ENCODE measurements at regions not wholly inside any gene's neighbourhood (a gene's known extent, or its start where the extent isn't known, plus 50 kb on each side); places are given as distances from the start of the nearest gene placed in this dataset.
"Not testable (repeated sequence)": the region's sequence is repeated elsewhere in the genome, so short reads cannot be mapped to it uniquely, and the experiment has no call there.

DNA sequence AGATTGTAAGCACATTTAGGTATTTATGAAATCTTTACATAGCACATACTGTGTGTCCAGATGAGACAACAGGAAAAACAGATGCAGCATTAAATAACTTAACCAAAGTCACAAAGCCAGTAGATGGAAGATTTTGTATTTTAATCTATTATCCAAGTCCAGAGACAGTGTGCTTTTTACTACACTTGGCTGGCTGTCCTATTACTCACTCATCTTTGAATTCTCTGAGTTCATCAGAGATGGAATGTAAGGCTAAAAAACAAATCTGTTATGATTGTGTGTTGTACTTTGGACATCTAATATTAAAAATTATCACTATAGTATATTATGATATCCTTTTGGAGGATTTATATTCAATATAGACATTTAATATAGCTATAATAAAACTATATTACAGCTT lies 1189.4 kb downstream of the DSC3 start:
- H3K9me3 Mint-ChIP-seq = peaks cover 0 to 17% of the 10 kb centered on the region in 2 donors
- no peaks in the 10 kb centered on the region for H3K27me3 Mint-ChIP-seq
- no peak overlapping the region for H3K4me3 Mint-ChIP-seq
- H3K4me1 Mint-ChIP-seq = no peaks in the 10 kb centered on the region
- no peak overlapping the region for H3K27ac Mint-ChIP-seq
- ATAC-seq (no peak), DNase-seq (no peak)

DNA sequence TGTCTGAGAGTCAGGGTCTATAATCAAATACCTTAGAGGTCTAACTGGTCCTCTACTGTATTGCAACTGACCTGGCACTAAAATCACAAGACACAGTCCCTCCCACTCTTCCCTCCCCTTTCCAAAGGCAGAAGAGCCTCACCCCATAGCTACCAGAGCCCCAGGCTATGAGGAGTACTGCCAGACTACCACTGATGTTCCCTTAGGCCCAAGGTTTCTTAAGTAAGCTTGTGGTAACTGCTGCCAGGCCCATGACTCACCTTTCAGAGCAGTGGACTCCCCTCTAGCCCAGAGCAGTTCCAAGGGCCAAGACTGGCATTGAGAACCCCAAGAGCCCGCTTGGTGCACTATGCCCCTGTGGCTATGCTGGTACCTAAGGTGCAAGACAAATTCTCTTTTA lies 1193.4 kb downstream of the DSC3 start:
- Mint-ChIP-seq H3K9me3 (peaks cover 5 to 10% of the 10 kb centered on the region in 2 donors), H3K4me1 (no peaks in the 10 kb centered on the region), H3K27me3 (no peaks in the 10 kb centered on the region), H3K4me3 (no peak overlapping the region), H3K27ac (no peak overlapping the region)
- DNase-seq = no peak
- no peak for ATAC-seq

DNA sequence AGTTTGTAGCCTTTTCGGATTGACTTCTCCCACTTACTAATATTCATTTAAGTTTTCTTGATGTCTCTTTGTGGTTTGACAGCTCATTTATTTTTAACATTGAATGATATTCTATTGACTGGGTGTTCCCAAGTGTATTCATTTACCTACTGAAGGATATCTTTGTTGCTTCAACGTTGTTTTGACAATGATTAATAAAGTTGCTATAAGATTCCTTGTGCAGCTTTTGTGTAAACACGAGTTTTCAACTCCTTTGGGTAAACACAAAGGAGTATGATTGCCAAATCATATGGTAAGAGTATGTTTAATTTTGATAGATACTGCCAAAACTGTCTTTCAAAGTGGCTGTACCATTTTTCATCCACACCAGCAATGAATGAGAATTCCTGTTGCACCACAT lies 1200.9 kb downstream of the DSC3 start:
- ATAC-seq (no peak), DNase-seq (no peak)
- Mint-ChIP-seq H3K9me3 (peaks cover 0 to 8% of the 10 kb centered on the region in 2 donors), H3K4me3 (no peak overlapping the region), H3K27me3 (no peaks in the 10 kb centered on the region), H3K27ac (no peak overlapping the region), H3K4me1 (no peaks in the 10 kb centered on the region)

DNA sequence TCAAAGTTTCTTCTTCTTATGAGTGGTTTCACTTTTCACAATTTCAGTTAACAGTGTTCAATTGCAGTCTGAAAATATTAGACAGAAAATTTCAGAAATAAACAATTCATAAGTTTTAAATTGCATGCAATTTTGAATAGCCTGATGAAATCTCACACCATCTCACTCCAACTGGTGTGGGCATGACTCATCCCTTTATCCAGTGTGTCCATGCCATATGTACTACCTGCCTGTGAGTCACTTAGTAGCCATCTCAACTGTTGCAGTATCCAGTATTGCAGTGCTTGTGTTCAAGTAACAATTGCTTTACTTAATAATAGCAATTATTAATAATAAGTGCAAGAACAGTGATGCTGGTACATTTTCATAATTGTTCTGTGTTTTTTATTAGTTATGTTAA lies 1202.5 kb downstream of the DSC3 start:
- H3K27me3 Mint-ChIP-seq = no peaks in the 10 kb centered on the region
- H3K4me3 Mint-ChIP-seq = no peak overlapping the region
- no peak for DNase-seq
- H3K9me3 Mint-ChIP-seq = peaks cover 0 to 4% of the 10 kb centered on the region in 2 donors
- H3K4me1 Mint-ChIP-seq = no peaks in the 10 kb centered on the region
- H3K27ac Mint-ChIP-seq = no peak overlapping the region
- no peak for ATAC-seq

DNA sequence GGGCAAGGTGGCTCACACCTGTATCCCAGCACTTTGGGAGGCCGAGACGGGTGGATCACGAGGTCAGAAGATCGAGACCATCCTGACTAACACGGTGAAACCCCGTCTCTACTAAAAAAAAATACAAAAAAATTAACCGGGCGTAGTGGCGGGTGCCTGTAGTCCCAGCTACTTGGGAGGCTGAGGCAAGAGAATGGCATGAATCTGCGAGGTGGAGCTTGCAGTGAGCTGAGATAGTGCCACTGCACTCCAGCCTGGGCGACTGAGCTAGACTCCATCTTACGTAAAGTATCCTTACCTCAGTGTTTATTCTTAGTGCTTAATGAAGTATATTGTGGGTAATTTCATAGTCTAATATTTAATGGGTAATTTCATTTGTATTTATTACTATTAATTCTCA lies 1203.6 kb downstream of the DSC3 start:
- not testable (repeated sequence) for H3K4me1 Mint-ChIP-seq, DNase-seq, H3K27me3 Mint-ChIP-seq, H3K4me3 Mint-ChIP-seq, H3K27ac Mint-ChIP-seq, ATAC-seq, H3K9me3 Mint-ChIP-seq

DNA sequence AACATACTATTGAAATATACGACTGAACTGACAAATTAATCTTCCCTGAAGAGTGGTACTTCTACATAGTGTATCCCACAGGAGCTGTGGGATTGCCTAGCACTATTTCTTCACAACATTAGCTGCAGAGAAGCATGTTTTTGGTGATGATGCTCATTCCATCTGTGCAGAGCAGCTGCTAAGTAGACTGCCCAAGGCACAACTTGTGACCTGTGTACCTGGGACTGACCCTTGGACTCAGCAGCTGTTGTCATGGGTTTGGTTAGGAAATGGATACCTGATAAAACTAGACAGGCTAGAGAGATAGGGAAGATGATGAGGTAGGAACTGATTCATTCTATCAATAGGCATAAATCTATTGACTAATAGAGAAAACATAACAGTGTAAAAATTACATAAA lies 1204.0 kb downstream of the DSC3 start:
- Mint-ChIP-seq H3K27me3 (no peaks in the 10 kb centered on the region), H3K9me3 (peaks cover 0 to 4% of the 10 kb centered on the region in 2 donors)

DNA sequence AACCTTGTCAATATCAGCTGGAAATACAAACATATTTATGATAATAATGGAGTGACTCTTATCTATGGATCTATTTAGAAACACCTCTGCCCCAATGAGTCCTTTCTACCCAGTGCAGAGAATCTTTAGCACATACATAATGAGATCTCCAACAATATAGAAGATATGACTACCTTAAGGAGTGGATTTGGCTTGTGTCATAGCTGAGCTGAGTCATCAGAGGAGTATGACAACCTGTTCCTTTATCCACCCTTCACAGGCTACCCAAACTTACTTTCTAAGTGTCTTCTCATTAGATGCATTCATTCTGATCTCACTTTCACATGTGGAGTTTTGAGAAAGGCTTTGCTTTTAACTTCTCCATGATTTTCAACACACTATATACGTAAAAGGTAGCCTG lies 1218.9 kb downstream of the DSC3 start:
- peaks cover 4 to 19% of the 10 kb centered on the region in 2 donors for H3K9me3 Mint-ChIP-seq
- no peaks in the 10 kb centered on the region for H3K27me3 Mint-ChIP-seq
- H3K4me1 Mint-ChIP-seq = no peaks in the 10 kb centered on the region
- DNase-seq (no peak), ATAC-seq (no peak)
- no peak overlapping the region for H3K27ac Mint-ChIP-seq
- no peak overlapping the region for H3K4me3 Mint-ChIP-seq

More for the DNA sequence above, 1204.0 kb downstream of the DSC3 start:
- no peak overlapping the region for H3K27ac Mint-ChIP-seq
- H3K4me1 Mint-ChIP-seq = no peaks in the 10 kb centered on the region
- ATAC-seq (no peak), DNase-seq (no peak)
- H3K4me3 Mint-ChIP-seq = no peak overlapping the region

DNA sequence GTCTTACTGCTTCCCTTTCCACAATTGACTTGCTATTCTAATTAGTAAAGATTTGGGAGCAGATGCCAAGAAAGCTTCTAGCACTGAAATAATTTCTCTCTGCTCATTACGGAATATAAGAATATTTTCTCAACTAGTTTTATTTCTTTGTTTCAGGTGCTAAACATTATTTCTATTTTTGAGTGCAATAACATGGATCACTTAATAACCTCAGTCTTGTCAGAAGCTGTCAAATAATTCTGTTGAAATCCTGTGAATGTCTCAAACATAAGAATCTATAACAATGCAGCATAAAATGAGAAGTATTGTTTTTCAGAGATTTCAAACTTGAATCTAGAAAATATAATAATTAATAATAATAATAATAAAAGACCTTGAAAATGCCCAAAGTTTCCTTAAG lies 1221.0 kb downstream of the DSC3 start:
- Mint-ChIP-seq H3K4me3 (no peak overlapping the region), H3K27me3 (no peaks in the 10 kb centered on the region), H3K4me1 (no peaks in the 10 kb centered on the region)

DNA sequence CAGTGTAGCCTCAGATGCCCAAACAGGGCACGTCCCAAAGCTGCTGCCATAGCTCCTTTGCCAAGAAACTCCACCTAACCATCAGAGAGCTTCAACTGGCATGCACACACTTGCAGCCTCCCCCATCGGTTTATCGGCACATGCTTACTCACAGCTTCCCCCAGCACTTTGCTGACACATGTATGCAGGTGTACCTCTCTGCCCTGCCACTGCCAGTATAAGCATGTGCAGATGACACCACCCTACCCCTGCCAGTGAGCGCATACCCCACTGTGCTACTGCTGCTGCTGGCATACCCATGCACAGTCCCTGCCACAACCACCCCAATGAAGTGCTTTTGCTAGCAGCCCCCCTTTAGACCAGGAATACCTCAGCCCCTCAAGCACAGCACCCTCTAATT lies 1231.0 kb downstream of the DSC3 start:
- H3K27ac Mint-ChIP-seq = no peak overlapping the region
- peaks cover 16 to 39% of the 10 kb centered on the region in 2 donors for H3K9me3 Mint-ChIP-seq
- ATAC-seq (no peak), DNase-seq (no peak)
- H3K4me1 Mint-ChIP-seq = no peaks in the 10 kb centered on the region
- no peak overlapping the region for H3K4me3 Mint-ChIP-seq
- no peaks in the 10 kb centered on the region for H3K27me3 Mint-ChIP-seq

More for the DNA sequence above, 1221.0 kb downstream of the DSC3 start:
- ATAC-seq (no peak), DNase-seq (no peak)
- Mint-ChIP-seq H3K9me3 (peaks cover 4 to 26% of the 10 kb centered on the region in 2 donors), H3K27ac (no peak overlapping the region)

DNA sequence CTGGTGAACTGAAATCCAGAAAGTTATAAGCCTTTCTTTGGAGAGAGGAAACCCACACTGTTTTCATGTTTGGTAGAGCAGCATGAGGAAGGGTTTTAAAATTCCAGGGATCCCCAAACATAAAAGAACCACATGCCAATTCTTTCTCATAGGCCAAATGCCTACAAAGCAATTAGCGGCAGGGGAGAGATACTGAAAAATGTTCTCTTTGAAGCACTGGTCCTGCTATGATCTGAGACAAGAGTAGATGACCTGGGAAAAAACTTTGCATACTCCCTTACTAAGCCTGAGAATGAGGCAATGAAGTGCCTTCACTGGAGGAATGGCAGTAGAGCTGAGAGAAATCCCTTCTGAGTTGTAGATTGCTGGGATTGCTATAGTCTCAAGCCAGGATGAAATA lies 1261.7 kb downstream of the DSC3 start:
- Mint-ChIP-seq H3K9me3 (no peaks in the 10 kb centered on the region), H3K27ac (no peak overlapping the region), H3K27me3 (no peaks in the 10 kb centered on the region), H3K4me1 (no peaks in the 10 kb centered on the region), H3K4me3 (no peak overlapping the region)
- no peak for DNase-seq
- ATAC-seq = no peak

DNA sequence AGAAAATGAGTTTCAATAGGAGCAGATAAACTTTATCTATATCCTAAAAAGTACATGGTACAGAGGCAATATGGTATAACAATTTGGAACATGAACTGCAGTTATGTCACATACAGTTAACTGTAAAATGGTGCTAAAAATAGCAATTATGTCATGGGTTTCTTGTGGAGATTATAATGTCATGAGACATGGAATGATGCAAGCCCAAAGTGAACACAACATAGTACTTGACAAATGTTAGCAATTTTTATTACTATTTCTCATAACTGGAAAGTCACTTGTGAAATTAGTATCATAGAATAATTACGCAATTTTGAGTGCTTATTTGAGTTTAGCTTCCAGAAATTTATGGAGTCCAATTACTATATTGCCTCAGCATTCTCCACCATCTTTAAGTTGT lies 1263.4 kb downstream of the DSC3 start:
- no peak for ATAC-seq
- no peak overlapping the region for H3K27ac Mint-ChIP-seq

DNA sequence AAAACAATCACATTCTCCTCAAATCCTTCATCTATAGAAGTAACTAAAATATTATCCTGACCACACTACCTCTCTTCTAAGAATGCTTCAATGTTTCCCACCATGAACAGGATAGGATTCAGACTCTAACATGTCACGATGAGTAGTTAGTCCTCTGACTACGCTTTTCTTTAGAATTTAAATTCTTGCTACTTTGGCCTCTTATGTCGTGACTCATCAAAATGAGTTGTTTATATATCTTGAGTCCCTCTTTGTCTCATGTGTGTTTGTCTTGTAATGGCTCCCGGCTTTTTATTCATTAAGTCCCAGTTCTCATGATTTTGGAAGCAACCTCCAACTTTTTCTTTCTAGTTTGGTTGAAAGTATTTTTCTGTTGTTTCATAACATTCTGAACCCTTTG lies 1289.2 kb downstream of the DSC3 start:
- no peak for ATAC-seq
- H3K9me3 Mint-ChIP-seq = peaks cover 14 to 21% of the 10 kb centered on the region in 2 donors
- H3K27ac Mint-ChIP-seq = no peak overlapping the region
- no peak for DNase-seq
- H3K4me1 Mint-ChIP-seq = no peaks in the 10 kb centered on the region
- no peak overlapping the region for H3K4me3 Mint-ChIP-seq
- H3K27me3 Mint-ChIP-seq = no peaks in the 10 kb centered on the region

More for the DNA sequence above, 1263.4 kb downstream of the DSC3 start:
- no peak for DNase-seq
- H3K9me3 Mint-ChIP-seq = no peaks in the 10 kb centered on the region
- no peaks in the 10 kb centered on the region for H3K27me3 Mint-ChIP-seq
- no peak overlapping the region for H3K4me3 Mint-ChIP-seq
- no peaks in the 10 kb centered on the region for H3K4me1 Mint-ChIP-seq

DNA sequence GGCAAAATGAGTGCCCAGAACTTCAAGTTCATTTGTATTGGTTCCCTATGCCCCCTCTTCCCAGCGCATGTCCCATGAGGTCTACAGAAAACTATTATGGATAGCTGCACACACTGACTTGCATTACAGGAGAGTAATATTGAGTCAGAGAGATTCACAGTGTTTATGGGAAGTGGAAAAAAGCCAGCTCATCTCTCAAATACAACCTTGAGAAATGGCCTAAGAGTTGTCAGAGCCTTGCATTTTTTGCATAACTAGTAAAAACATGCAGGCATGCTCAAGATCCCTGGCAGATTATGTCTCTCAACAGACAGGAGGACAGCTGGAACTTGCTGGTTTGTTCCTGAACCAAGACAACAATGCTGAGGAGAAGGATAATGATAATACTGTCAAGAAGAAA lies 1292.8 kb downstream of the DSC3 start:
- Mint-ChIP-seq H3K27me3 (no peaks in the 10 kb centered on the region), H3K9me3 (peaks cover 25 to 33% of the 10 kb centered on the region in 2 donors), H3K27ac (no peak overlapping the region), H3K4me1 (no peaks in the 10 kb centered on the region), H3K4me3 (no peak overlapping the region)
- no peak for DNase-seq
- no peak for ATAC-seq

DNA sequence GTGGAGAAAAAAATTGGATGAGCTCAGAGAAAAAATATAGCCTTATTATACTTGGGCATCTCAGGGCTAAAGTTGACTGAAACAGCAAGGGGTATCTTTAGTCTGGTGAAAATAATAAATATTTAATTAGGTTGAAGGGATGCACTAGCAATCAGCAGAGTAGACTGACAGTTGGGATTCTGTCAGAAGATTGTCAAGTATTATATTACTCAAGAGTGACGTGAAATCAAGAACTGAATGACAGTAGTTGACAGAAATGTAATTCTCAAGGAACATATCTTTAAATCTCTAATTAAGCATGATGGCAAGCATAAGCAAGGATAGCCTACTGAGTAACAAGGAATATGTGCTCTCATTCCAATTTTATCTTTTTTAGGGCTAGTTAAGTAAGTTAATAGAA lies 1301.1 kb downstream of the DSC3 start:
- H3K27ac Mint-ChIP-seq = no peak overlapping the region

DNA sequence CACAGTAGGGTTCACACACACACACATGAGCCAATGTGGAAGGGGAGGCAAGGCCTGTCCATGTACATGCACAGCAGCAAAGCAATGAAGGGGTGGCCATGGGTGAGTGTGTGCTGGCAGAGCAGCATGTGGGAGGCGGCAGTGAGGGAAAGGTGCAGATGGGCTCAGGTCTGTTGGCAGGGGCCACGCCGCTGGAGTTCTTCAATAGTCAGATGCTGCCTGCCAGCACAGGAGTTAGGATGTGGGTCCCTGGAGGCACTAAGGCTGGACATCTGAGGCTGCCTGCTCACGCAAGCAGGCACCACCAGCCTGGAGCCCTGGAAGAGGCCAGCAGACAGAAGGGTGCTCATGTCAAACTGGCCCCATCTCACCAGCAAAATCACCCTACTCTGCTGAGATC lies 1304.9 kb downstream of the DSC3 start:
- no peak for ATAC-seq
- Mint-ChIP-seq H3K27me3 (no peaks in the 10 kb centered on the region), H3K9me3 (peaks cover 14 to 31% of the 10 kb centered on the region in 2 donors), H3K27ac (peak overlapping the region in 1 of 2 donors; percentile 7), H3K4me1 (no peaks in the 10 kb centered on the region), H3K4me3 (no peak overlapping the region)
- DNase-seq = no peak

More for the DNA sequence above, 1301.1 kb downstream of the DSC3 start:
- ATAC-seq = no peak
- Mint-ChIP-seq H3K4me3 (no peak overlapping the region), H3K4me1 (no peaks in the 10 kb centered on the region), H3K9me3 (peaks cover 10 to 24% of the 10 kb centered on the region in 2 donors), H3K27me3 (no peaks in the 10 kb centered on the region)
- no peak for DNase-seq

DNA sequence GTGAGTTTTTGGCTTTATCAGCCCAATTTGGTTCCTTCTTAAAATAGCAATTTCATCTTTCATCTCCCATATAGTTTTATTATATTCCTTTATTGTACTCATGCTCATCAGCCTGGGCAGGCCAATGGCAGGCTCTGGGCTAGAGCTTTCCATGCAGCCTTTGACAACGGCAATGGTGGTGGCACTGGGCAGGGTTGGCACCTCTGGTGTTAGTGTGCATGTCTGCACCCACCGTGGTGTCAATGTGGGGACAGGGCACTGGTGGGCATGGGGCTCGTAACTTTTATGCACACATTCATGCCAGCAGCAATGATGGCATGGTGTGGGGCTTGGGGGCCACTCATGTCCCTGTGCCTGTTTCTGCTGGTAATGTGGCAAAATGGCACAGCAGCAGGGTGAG lies 1305.4 kb downstream of the DSC3 start:
- peaks cover 14 to 35% of the 10 kb centered on the region in 2 donors for H3K9me3 Mint-ChIP-seq
- no peak for DNase-seq
- H3K27ac Mint-ChIP-seq = peak overlapping the region in 1 of 2 donors; percentile 7
- no peaks in the 10 kb centered on the region for H3K27me3 Mint-ChIP-seq
- ATAC-seq = no peak
- H3K4me1 Mint-ChIP-seq = no peaks in the 10 kb centered on the region
- no peak overlapping the region for H3K4me3 Mint-ChIP-seq

DNA sequence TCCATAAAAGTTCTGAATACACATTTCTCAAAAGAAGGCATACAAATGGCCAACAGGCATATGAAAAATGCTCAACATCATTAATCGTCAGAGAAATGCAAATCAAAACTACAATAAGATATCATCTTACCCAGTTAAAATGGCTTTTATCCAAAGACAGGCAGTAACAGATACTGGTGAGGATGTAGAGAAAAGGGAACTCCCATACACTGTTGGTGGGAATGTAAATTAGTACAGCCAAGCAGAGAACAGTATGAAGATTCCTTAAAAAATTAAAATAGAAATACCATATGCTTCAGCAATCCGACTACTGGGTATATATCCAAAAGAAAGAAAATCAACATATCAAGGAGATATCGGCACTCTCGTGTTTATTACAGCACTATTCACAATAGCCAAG lies 1312.5 kb downstream of the DSC3 start:
- Mint-ChIP-seq H3K4me1 (no peaks in the 10 kb centered on the region), H3K27me3 (no peaks in the 10 kb centered on the region), H3K4me3 (no peak overlapping the region), H3K27ac (no peak overlapping the region), H3K9me3 (peaks cover 22 to 46% of the 10 kb centered on the region in 2 donors)
- DNase-seq (no peak), ATAC-seq (no peak)
